ENCODE measurements at regions not wholly inside any gene's neighbourhood (a gene's known extent, or its start where the extent isn't known, plus 50 kb on each side); places are given as distances from the start of the nearest gene placed in this dataset.

DNA sequence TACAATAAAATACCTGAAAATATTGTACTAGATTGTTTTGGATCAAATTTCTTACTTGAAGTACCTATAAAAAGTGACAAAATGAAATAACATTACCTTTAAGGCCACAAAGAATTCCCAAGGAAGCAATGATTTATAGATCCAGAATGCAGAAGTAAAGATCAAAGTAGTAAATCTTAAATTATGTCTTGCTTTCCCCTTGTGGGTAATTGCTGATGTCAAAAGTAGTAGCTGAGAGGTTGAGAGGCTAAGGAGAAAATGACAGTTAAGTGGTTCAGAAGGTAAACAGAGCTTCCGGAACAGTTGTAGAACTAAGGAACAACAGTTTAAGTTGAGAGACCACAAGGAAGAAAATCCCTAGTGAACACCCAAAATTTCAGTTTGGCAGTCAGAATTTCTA, 358.3 kb downstream of the GABRG1 start:
- no peak for DNase-seq (ENCODE audit: low read depth in 1 of 2, low spot score in 1 of 2)
- Histone ChIP-seq H3K4me3 (replicated peaks; ENCODE audit: insufficient read depth, low read length) (no peak overlapping the region), H3K27ac (replicated peaks) (no peak overlapping the region), H3K27me3 (ENCODE audit: insufficient read depth, poor library complexity, severe bottlenecking) (no peaks in the 10 kb centered on the region)
- TF ChIP-seq POLR2AphosphoS5 (IDR thresholded peaks at IDR 0.05; ENCODE audit: low read depth), result no peak
- no peak for TF ChIP-seq SPI1 (IDR thresholded peaks at IDR 0.05; ENCODE audit: borderline replicate concordance, low read depth)
- TF ChIP-seq, protein P1, sequence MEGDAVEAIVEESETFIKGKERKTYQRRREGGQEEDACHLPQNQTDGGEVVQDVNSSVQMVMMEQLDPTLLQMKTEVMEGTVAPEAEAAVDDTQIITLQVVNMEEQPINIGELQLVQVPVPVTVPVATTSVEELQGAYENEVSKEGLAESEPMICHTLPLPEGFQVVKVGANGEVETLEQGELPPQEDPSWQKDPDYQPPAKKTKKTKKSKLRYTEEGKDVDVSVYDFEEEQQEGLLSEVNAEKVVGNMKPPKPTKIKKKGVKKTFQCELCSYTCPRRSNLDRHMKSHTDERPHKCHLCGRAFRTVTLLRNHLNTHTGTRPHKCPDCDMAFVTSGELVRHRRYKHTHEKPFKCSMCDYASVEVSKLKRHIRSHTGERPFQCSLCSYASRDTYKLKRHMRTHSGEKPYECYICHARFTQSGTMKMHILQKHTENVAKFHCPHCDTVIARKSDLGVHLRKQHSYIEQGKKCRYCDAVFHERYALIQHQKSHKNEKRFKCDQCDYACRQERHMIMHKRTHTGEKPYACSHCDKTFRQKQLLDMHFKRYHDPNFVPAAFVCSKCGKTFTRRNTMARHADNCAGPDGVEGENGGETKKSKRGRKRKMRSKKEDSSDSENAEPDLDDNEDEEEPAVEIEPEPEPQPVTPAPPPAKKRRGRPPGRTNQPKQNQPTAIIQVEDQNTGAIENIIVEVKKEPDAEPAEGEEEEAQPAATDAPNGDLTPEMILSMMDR (IDR thresholded peaks at IDR 0.05; ENCODE audit: insufficient read depth, low read length), result no peak
- TF ChIP-seq, protein P2, sequence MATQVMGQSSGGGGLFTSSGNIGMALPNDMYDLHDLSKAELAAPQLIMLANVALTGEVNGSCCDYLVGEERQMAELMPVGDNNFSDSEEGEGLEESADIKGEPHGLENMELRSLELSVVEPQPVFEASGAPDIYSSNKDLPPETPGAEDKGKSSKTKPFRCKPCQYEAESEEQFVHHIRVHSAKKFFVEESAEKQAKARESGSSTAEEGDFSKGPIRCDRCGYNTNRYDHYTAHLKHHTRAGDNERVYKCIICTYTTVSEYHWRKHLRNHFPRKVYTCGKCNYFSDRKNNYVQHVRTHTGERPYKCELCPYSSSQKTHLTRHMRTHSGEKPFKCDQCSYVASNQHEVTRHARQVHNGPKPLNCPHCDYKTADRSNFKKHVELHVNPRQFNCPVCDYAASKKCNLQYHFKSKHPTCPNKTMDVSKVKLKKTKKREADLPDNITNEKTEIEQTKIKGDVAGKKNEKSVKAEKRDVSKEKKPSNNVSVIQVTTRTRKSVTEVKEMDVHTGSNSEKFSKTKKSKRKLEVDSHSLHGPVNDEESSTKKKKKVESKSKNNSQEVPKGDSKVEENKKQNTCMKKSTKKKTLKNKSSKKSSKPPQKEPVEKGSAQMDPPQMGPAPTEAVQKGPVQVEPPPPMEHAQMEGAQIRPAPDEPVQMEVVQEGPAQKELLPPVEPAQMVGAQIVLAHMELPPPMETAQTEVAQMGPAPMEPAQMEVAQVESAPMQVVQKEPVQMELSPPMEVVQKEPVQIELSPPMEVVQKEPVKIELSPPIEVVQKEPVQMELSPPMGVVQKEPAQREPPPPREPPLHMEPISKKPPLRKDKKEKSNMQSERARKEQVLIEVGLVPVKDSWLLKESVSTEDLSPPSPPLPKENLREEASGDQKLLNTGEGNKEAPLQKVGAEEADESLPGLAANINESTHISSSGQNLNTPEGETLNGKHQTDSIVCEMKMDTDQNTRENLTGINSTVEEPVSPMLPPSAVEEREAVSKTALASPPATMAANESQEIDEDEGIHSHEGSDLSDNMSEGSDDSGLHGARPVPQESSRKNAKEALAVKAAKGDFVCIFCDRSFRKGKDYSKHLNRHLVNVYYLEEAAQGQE (IDR thresholded peaks at IDR 0.05; ENCODE audit: insufficient replicate concordance, low read depth), result no peak
- no peak for TF ChIP-seq GABPA (IDR thresholded peaks at IDR 0.05; ENCODE audit: low read depth)

DNA sequence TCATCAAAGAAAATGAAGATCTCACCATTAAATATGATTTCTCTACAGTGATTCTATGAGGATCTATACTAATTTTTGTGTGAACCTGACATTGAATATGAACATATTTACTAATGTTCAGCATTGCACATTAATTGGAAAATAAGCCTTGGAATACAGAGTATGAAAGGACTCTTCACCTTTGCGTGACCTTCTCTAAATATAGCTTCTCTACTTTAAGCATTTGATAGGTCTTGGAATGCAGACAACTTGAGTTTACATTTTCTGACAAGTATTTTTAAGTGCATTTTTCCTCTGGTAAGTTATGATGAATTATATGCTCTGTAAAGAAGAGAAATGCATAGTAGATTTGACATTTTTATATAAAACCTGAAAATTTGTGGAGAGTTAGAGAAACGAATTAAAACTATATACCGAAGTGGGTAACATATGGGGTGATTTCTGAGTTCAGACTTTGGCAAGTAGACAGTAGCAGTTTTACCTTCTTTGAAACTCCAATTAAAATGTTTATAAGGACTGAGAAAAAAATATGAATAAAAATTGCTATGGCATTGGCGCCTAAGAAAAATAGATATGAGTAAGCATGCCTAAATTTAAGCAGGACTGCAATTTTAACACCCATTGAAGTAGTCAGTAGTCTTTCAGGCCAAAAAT, 371.9 kb downstream of the GABRG1 start:
- no peak overlapping the region for H3K27ac ChIP-seq (replicated peaks)

DNA sequence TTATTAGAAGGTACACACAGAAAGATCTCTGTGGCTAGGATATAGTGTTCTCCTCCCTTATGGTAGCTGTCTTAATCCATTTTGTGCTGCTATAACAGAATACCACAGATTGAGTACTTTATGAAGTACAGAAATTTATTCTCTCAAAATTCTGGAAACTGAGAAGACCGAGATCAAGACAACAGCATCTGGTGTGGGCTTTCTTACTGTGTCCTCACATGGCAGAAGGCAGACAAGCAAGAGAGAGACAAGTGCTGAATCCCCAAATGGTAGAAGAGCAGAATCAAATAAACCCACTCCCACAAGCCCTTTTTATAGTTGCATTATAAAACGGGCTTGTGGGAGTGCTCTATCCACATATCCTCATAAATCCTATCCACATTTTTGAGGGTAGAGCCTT, 373.1 kb downstream of the GABRG1 start:
- H3K27me3 ChIP-seq (ENCODE audit: insufficient read depth, poor library complexity, severe bottlenecking), result no peaks in the 10 kb centered on the region
- H3K27ac ChIP-seq (replicated peaks), result no peak overlapping the region
- DNase-seq (ENCODE audit: low read depth in 1 of 2, low spot score in 1 of 2), result no peak
- TF ChIP-seq, protein P1 (IDR thresholded peaks at IDR 0.05; ENCODE audit: insufficient read depth, low read length), result no peak
- TF ChIP-seq, protein P2 (IDR thresholded peaks at IDR 0.05; ENCODE audit: insufficient replicate concordance, low read depth), result no peak
- no peak for TF ChIP-seq GABPA (IDR thresholded peaks at IDR 0.05; ENCODE audit: low read depth)
- no peak for TF ChIP-seq SPI1 (IDR thresholded peaks at IDR 0.05; ENCODE audit: borderline replicate concordance, low read depth)
- no peak for TF ChIP-seq POLR2AphosphoS5 (IDR thresholded peaks at IDR 0.05; ENCODE audit: low read depth)
- H3K4me3 ChIP-seq (replicated peaks; ENCODE audit: insufficient read depth, low read length), result no peak overlapping the region

More for the DNA sequence above, 371.9 kb downstream of the GABRG1 start:
- DNase-seq (ENCODE audit: low read depth in 1 of 2, low spot score in 1 of 2), result no peak
- Histone ChIP-seq H3K27me3 (ENCODE audit: insufficient read depth, poor library complexity, severe bottlenecking) (no peaks in the 10 kb centered on the region), H3K4me3 (replicated peaks; ENCODE audit: insufficient read depth, low read length) (no peak overlapping the region)
- TF ChIP-seq, protein P2 (IDR thresholded peaks at IDR 0.05; ENCODE audit: insufficient replicate concordance, low read depth), result no peak
- TF ChIP-seq SPI1 (IDR thresholded peaks at IDR 0.05; ENCODE audit: borderline replicate concordance, low read depth), result no peak
- TF ChIP-seq GABPA (IDR thresholded peaks at IDR 0.05; ENCODE audit: low read depth), result no peak
- TF ChIP-seq, protein P1 (IDR thresholded peaks at IDR 0.05; ENCODE audit: insufficient read depth, low read length), result no peak
- TF ChIP-seq POLR2AphosphoS5 (IDR thresholded peaks at IDR 0.05; ENCODE audit: low read depth), result no peak
